ENCODE measurements at regions not wholly inside any gene's neighbourhood (a gene's known extent, or its start where the extent isn't known, plus 50 kb on each side); places are given as distances from the start of the nearest gene placed in this dataset.

DNA sequence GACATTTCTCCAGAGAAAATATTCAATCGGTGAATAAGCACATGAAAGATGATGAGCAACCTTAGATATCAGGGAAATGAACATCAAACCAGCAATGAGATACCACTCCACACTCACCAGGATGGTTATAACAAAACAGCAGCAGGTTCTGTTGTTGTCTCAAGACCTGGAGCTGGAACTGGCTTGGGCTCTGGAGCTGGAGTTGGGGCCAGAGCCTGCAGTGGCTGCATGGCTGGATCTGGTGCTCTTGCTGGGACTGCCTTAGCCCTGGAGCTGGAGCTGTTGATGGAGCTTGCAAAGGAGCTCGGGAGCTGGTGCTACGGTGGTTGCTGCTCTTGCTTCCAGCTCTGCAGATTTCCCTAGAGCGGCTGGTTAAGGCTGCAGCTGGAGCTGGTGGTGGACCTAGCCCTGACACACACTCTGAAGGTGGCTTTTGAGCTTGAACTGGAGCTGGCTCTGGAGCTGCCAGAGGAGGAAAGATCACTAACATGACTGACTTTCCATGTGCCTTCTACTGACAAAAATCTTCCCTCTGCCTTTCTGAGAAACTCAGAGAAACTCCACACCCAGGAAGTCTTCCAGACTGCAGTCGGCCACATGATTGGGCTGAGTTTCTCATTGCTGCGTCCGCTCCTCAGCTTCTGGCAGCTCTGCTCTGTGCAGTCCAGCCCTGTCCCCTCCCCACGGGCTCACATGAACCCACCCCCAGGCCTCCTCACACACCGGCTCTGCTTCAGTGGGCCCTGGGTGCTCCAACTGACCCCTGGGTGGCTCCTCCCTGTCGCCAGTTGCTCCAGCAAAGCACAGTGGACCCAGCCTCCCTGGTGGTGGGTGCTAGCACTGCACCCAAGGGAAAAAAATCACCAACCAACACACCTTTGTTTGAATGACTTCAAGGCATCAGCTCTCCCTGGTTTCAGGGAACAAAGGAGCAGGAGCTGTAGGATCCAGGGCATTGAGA, 139.1 kb upstream of the FMN2 start:
- TF ChIP-seq, protein P1, sequence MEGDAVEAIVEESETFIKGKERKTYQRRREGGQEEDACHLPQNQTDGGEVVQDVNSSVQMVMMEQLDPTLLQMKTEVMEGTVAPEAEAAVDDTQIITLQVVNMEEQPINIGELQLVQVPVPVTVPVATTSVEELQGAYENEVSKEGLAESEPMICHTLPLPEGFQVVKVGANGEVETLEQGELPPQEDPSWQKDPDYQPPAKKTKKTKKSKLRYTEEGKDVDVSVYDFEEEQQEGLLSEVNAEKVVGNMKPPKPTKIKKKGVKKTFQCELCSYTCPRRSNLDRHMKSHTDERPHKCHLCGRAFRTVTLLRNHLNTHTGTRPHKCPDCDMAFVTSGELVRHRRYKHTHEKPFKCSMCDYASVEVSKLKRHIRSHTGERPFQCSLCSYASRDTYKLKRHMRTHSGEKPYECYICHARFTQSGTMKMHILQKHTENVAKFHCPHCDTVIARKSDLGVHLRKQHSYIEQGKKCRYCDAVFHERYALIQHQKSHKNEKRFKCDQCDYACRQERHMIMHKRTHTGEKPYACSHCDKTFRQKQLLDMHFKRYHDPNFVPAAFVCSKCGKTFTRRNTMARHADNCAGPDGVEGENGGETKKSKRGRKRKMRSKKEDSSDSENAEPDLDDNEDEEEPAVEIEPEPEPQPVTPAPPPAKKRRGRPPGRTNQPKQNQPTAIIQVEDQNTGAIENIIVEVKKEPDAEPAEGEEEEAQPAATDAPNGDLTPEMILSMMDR (IDR thresholded peaks at IDR 0.05): peak; percentile 4
- intact Hi-C loops (cut with DNase I): no loop called here
- Histone ChIP-seq H3K27ac (no peak overlapping the region), H3K9me3 (no peaks in the 10 kb centered on the region), H3K27me3 (ENCODE audit: insufficient read depth in 3 of 3, low read length in 2 of 3) (peaks cover 0 to 4% (median 0%) of the 10 kb centered on the region in 3 donors), H3K36me3 (ENCODE audit: insufficient read depth in 1 of 2, low read depth in 1 of 2) (no peaks in the 10 kb centered on the region), H3K4me1 (no peaks in the 10 kb centered on the region), H3K4me3 (no peak overlapping the region)
- no peak for DNase-seq
- no peak for ATAC-seq
- 54 to 74% (median 57%) methylated on average over 10 of the region's 10 CpGs for WGBS, 3 donors

DNA sequence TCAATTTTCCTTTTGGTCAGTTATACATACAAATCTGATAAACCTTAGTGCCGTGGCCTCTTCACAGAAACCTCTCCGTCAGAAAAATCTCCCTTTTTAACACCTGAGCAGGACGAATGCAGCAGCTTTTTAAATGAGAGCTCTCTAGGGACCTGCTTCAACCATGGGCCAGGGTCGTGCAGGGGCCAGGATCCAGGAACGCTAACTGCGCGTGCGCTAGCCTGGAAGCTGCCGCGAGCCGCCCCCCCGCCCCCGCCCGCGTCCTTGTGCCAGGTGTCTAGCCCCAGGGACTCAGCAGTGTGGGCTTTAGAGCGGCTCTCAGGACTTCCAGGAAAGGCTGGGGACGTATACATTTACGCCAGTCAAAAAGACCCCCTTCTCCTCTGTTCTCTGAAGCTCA, 136.8 kb upstream of the FMN2 start:
- Histone ChIP-seq H3K9me3 (no peaks in the 10 kb centered on the region), H3K4me1 (no peaks in the 10 kb centered on the region), H3K27ac (no peak overlapping the region), H3K4me3 (no peak overlapping the region), H3K36me3 (ENCODE audit: insufficient read depth in 1 of 2, low read depth in 1 of 2) (no peaks in the 10 kb centered on the region), H3K27me3 (ENCODE audit: insufficient read depth in 3 of 3, low read length in 2 of 3) (peaks cover 0 to 4% (median 0%) of the 10 kb centered on the region in 3 donors)
- intact Hi-C loops (cut with DNase I): no loop called here
- whole genome bisulfite sequencing, 3 donors: 66 to 78% (median 72%) methylated on average over 16 to 18 of the region's 18 CpGs
- ATAC-seq: no peak
- TF ChIP-seq, protein P1 (IDR thresholded peaks at IDR 0.05): no peak
- DNase-seq: no peak

DNA sequence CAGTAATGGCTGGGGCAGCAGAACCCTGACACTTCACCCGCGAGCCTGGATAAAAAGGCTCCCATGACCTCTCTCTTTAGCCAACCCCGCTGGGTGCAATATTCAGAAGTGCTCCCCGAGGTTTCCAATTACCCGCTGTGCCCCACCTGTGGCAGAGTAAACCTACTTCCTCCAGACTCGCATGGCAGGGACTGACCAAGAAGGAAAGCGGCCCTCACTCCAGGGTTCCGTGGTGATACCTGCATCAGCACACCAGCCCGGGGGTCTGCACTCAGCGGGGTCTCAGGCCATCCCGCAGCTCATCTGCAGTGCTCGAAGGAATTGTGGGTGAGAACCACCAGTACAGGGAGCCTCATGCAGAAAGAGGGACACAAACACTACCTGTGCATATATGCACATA, 136.3 kb upstream of the FMN2 start:
- H3K27ac ChIP-seq: no peak overlapping the region
- no peaks in the 10 kb centered on the region for H3K9me3 ChIP-seq
- ATAC-seq: no peak
- 84 to 90% (median 84%) methylated on average over 12 of the region's 12 CpGs for WGBS, 3 donors
- no peaks in the 10 kb centered on the region for H3K36me3 ChIP-seq (ENCODE audit: insufficient read depth in 1 of 2, low read depth in 1 of 2)
- TF ChIP-seq, protein P1 (IDR thresholded peaks at IDR 0.05): no peak
- DNase-seq: no peak
- H3K4me3 ChIP-seq: no peak overlapping the region
- no peaks in the 10 kb centered on the region for H3K4me1 ChIP-seq
- intact Hi-C loops (cut with DNase I): no loop called here
- peaks cover 0 to 4% (median 2%) of the 10 kb centered on the region in 3 donors for H3K27me3 ChIP-seq (ENCODE audit: insufficient read depth in 3 of 3, low read length in 2 of 3)

DNA sequence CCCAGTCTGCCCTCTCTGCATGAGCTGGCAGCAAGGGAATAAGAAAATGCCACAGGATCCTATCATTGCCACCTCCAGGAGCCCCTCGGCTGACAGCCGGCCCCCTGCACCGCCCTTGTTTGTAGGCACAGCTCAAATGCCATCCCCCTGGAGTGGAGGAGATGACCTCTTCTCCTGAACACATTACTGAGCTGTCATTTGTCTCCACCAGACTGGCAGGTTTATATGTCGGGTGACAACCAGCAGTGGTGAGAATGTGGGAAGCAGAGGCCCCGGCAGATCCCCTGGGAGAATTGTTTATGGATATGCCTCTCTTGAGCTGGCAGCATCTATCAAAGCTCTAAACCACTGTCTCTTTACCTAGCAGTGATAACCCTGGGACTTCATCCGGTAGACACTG, 135.4 kb upstream of the FMN2 start:
- TF ChIP-seq, protein P1 (IDR thresholded peaks at IDR 0.05): no peak
- Histone ChIP-seq H3K27ac (no peak overlapping the region), H3K27me3 (ENCODE audit: insufficient read depth in 3 of 3, low read length in 2 of 3) (peaks cover 0 to 6% (median 4%) of the 10 kb centered on the region in 3 donors), H3K9me3 (no peaks in the 10 kb centered on the region), H3K36me3 (ENCODE audit: insufficient read depth in 1 of 2, low read depth in 1 of 2) (no peaks in the 10 kb centered on the region), H3K4me3 (no peak overlapping the region), H3K4me1 (no peaks in the 10 kb centered on the region)
- intact Hi-C loops (cut with DNase I): no loop called here
- no peak for ATAC-seq
- DNase-seq: no peak
- WGBS, 3 donors: 35 to 46% (median 44%) methylated on average over 6 of the region's 6 CpGs
